Lower lobe of right lung (tissue), 2 donors: ENCODE measurements at regions not wholly inside any gene's neighbourhood (a gene's known extent, or its start where the extent isn't known, plus 50 kb on each side); places are given as distances from the start of the nearest gene placed in this dataset.

Experiments used
- ATAC-seq, 2 donors: fragments of 200-7000 bp; cut with Tn5 transposase; one replicate each; pipeline ENCODE4 v1.9.1; 2020 to 2022; ENCODE audit warnings: mild to moderate bottlenecking in 2 of 2, moderate library complexity in 2 of 2
- DNase-seq: peaks from one replicate; pipeline ENCODE4 v3.0.0-alpha.2; 2020
- H3K27ac ChIP-seq: fragments of 200-600 bp; one replicate; pipeline ENCODE4 v1.8.0; 2022
- H3K27me3 ChIP-seq: fragments of 200-600 bp; one replicate; pipeline ENCODE4 v1.8.0; 2022; ENCODE audit warnings: low read depth
- H3K36me3 ChIP-seq: fragments of 200-600 bp; one replicate; pipeline ENCODE4 v1.8.0; 2022; ENCODE audit warnings: mild to moderate bottlenecking
- H3K4me1 ChIP-seq: fragments of 200-600 bp; one replicate; pipeline ENCODE4 v1.8.0; 2022
- H3K4me3 ChIP-seq: fragments of 200-600 bp; one replicate; pipeline ENCODE4 v1.8.0; 2022; ENCODE audit warnings: mild to moderate bottlenecking
- H3K9me3 ChIP-seq: fragments of 200-600 bp; one replicate; pipeline ENCODE4 v1.8.0; 2022
- CTCF ChIP-seq: fragments of 200-600 bp; IDR thresholded peaks from one replicate; pipeline ENCODE4 v1.8.0; 2022; ENCODE audit warnings: antibody characterized with exemption, mild to moderate bottlenecking
- intact Hi-C: fragments of 100-400 bp; cut with DNase I; formaldehyde crosslinking; loops from one replicate; pipeline ENCODE4 v1.11.0; 2022
- donor health status: DM: no; HTN: yes; CAD: no; lungs with severe emphysema.

- H3K4me3 ChIP-seq = no peak overlapping the region
- no peak overlapping the region for H3K27ac ChIP-seq
- intact Hi-C loops = no loop called here
- ATAC-seq (no peak), DNase-seq (no peak)
- H3K9me3 ChIP-seq = peaks cover 3% of the 10 kb centered on the region
- no peaks in the 10 kb centered on the region for H3K4me1 ChIP-seq
- H3K27me3 ChIP-seq = no peaks in the 10 kb centered on the region
- no peaks in the 10 kb centered on the region for H3K36me3 ChIP-seq
- no peak for TF ChIP-seq CTCF
These were observed 275.2 kb upstream of the VLDLR start for GRCh38 chr9:2346277-2346913.

- H3K4me1 ChIP-seq = no peaks in the 10 kb centered on the region
- intact Hi-C loops = no loop called here
- H3K27ac ChIP-seq = no peak overlapping the region
- no peak overlapping the region for H3K4me3 ChIP-seq
- H3K36me3 ChIP-seq = no peaks in the 10 kb centered on the region
- no peak for DNase-seq
- ATAC-seq = no peak
- H3K9me3 ChIP-seq = peaks cover 3% of the 10 kb centered on the region
- H3K27me3 ChIP-seq = no peaks in the 10 kb centered on the region
- TF ChIP-seq CTCF = no peak
These were observed 270.3 kb upstream of the VLDLR start for GRCh38 chr9:2351324-2351723.

- Histone ChIP-seq H3K4me3 (no peak overlapping the region), H3K27ac (no peak overlapping the region), H3K9me3 (no peaks in the 10 kb centered on the region), H3K27me3 (no peaks in the 10 kb centered on the region), H3K4me1 (no peaks in the 10 kb centered on the region), H3K36me3 (no peaks in the 10 kb centered on the region)
- no peak for TF ChIP-seq CTCF
- ATAC-seq (no peak), DNase-seq (no peak)
- intact Hi-C loops = no loop called here
These were observed 267.4 kb upstream of the VLDLR start for GRCh38 chr9:2354216-2354615.

GRCh38 chr9:2354856-2355696 lies 266.5 kb upstream of the VLDLR start:
- H3K4me3 ChIP-seq = no peak overlapping the region
- no peaks in the 10 kb centered on the region for H3K4me1 ChIP-seq
- no peak for TF ChIP-seq CTCF
- no peak for DNase-seq
- no peak overlapping the region for H3K27ac ChIP-seq
- H3K27me3 ChIP-seq = no peaks in the 10 kb centered on the region
- intact Hi-C loops = no loop called here
- no peak for ATAC-seq
- no peaks in the 10 kb centered on the region for H3K9me3 ChIP-seq
- no peaks in the 10 kb centered on the region for H3K36me3 ChIP-seq

GRCh38 chr9:2355697-2355983 lies 265.9 kb upstream of the VLDLR start:
- H3K27ac ChIP-seq = no peak overlapping the region
- no peak overlapping the region for H3K4me3 ChIP-seq
- no peaks in the 10 kb centered on the region for H3K4me1 ChIP-seq
- ATAC-seq (no peak), DNase-seq (no peak)
- intact Hi-C loops = no loop called here
- H3K9me3 ChIP-seq = no peaks in the 10 kb centered on the region
- TF ChIP-seq CTCF = no peak
- H3K36me3 ChIP-seq = no peaks in the 10 kb centered on the region
- H3K27me3 ChIP-seq = no peaks in the 10 kb centered on the region
